Right cardiac atrium (tissue), 5 donors: ENCODE measurements at regions not wholly inside any gene's neighbourhood (a gene's known extent, or its start where the extent isn't known, plus 50 kb on each side); places are given as distances from the start of the nearest gene placed in this dataset.
"Not testable (repeated sequence)": the region's sequence is repeated elsewhere in the genome, so short reads cannot be mapped to it uniquely, and the experiment has no call there.

Source experiments
- ATAC-seq, 2 donors: fragments of 200-7000 bp; cut with Tn5 transposase; one replicate each; pipeline versions ENCODE4 v1.8.0 to v1.9.1; 2020; ENCODE audit warnings: moderate library complexity in 2 of 2, mild to moderate bottlenecking in 1 of 2
- DNase-seq, 3 donors: peaks; one replicate each; pipeline ENCODE4 v3.0.0-alpha.2; 2020
- H3K27ac ChIP-seq: one replicate; pipeline ENCODE4 v1.5.1; 2013; ENCODE audit warnings: mild to moderate bottlenecking, low read length, control low read depth, moderate library complexity
- H3K27me3 ChIP-seq: one replicate; pipeline ENCODE4 v1.6.1; 2013; ENCODE audit not compliant: control insufficient read depth, insufficient read depth
- H3K4me1 ChIP-seq: one replicate; pipeline ENCODE4 v1.6.1; 2013; ENCODE audit warnings: low read length; ENCODE audit not compliant: control insufficient read depth, insufficient read depth
- H3K4me3 ChIP-seq: one replicate; pipeline ENCODE4 v1.5.1; 2013; ENCODE audit warnings: low read length, control low read depth
- H3K9me3 ChIP-seq: one replicate; pipeline ENCODE4 v1.6.1; 2013; ENCODE audit warnings: low read length; ENCODE audit not compliant: control insufficient read depth
- WGBS: extraction: QIAGEN DNeasy Blood & Tissue Kit; methylation state at CpG from one replicate; pipeline ENCODE4 v1.1.7; 2013; 5-methylcytosine and 5-hydroxymethylcytosine counted together
- intact Hi-C, 4 donors: fragments of 100-400 bp; cut with DNase I; formaldehyde crosslinking; loops; one replicate each; pipeline versions ENCODE4 v1.11.0 to v1.14.0; 2022 to 2023
- donor health status: healthy with polysubstance abuse.
- donor health status: DM: no; HTN: yes; CAD: no.
- donor health status: DM: no; HTN: no; CAD: no.
- donor health status: DM: no; HTN: yes; CAD: no; lungs with severe emphysema.
- donor health status: DM: yes; HTN: yes; CAD: no.

- Histone ChIP-seq H3K9me3 (no peaks in the 10 kb centered on the region), H3K4me3 (no peak overlapping the region), H3K4me1 (no peaks in the 10 kb centered on the region), H3K27ac (no peak overlapping the region), H3K27me3 (no peaks in the 10 kb centered on the region)
- DNase-seq = no peak
- intact Hi-C loops = no loop called here
- WGBS = 98% methylated on average over 2 of the region's 2 CpGs
- ATAC-seq = no peak
Observed at GRCh38 chrX:115402299-115402698, 112.8 kb downstream of the LUZP4 start.

- H3K4me3 ChIP-seq = no peak overlapping the region
- no peak for DNase-seq
- no peaks in the 10 kb centered on the region for H3K4me1 ChIP-seq
- ATAC-seq = no peak
- no peaks in the 10 kb centered on the region for H3K27me3 ChIP-seq
- no peaks in the 10 kb centered on the region for H3K9me3 ChIP-seq
- intact Hi-C loops = no loop called here
- no peak overlapping the region for H3K27ac ChIP-seq
- 55% methylated on average over 2 of the region's 2 CpGs for WGBS
Observed at GRCh38 chrX:115408771-115409400, 119.4 kb downstream of the LUZP4 start.

GRCh38 chrX:115409551-115409950 is 120.0 kb downstream of the LUZP4 start:
- H3K4me1 ChIP-seq = no peaks in the 10 kb centered on the region
- H3K27ac ChIP-seq = no peak overlapping the region
- H3K27me3 ChIP-seq = no peaks in the 10 kb centered on the region
- ATAC-seq (no peak), DNase-seq (no peak)
- 55% methylated on average over 1 of the region's 1 CpG for whole genome bisulfite sequencing
- H3K4me3 ChIP-seq = no peak overlapping the region
- intact Hi-C loops = no loop called here
- H3K9me3 ChIP-seq = no peaks in the 10 kb centered on the region

DNA sequence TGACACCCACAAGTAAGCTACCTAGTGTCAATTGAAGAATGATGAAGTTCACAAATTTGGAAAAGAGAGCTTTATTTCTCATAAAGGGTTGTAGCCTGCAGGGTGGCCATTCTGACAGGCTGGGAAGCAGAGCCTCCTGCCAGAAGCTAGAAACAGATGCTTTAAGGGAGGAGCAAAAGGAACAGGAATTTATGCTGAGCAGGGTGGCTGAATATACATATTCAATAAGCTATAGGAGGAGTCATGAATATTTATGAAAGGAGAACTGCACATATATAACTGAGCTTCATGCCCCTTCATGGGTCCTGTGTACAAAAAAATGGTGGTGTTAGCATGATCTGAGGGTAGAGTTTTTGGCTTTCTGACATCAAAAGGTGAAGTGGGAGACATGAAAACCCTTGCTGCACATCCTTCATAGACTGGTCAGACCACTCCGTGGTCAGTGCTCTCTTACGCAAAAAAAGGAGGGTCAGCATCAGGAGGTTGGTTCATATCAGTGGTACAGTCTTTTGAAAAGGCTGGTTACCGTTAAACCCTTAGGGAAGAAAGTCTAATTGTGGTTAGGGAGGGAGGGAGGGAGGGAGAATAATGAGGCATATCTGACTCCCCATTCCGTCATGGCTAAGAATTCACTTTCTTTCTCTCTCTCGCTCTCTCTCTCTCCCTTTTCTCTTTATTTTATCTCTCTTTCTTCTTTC is 121.4 kb downstream of the LUZP4 start:
- ATAC-seq = no peak
- DNase-seq = no peak
- H3K27ac ChIP-seq = no peak overlapping the region
- no peaks in the 10 kb centered on the region for H3K4me1 ChIP-seq
- intact Hi-C loops = no loop called here
- H3K9me3 ChIP-seq = no peaks in the 10 kb centered on the region
- no peaks in the 10 kb centered on the region for H3K27me3 ChIP-seq
- WGBS = 94% methylated on average over 5 of the region's 5 CpGs
- no peak overlapping the region for H3K4me3 ChIP-seq

- ATAC-seq (no peak), DNase-seq (no peak)
- intact Hi-C loops = no loop called here
- no peaks in the 10 kb centered on the region for H3K9me3 ChIP-seq
- WGBS = 79% methylated on average over 7 of the region's 7 CpGs
- H3K27ac ChIP-seq = no peak overlapping the region
- no peak overlapping the region for H3K4me3 ChIP-seq
- H3K27me3 ChIP-seq = no peaks in the 10 kb centered on the region
- no peaks in the 10 kb centered on the region for H3K4me1 ChIP-seq
Observed at GRCh38 chrX:115413246-115413878, 123.8 kb downstream of the LUZP4 start.

GRCh38 chrX:115419069-115419468 is 129.6 kb downstream of the LUZP4 start:
- 65% methylated on average over 5 of the region's 5 CpGs for WGBS
- H3K4me3 ChIP-seq = no peak overlapping the region
- no peak overlapping the region for H3K27ac ChIP-seq
- DNase-seq (no peak), ATAC-seq (no peak)
- no peaks in the 10 kb centered on the region for H3K4me1 ChIP-seq
- intact Hi-C loops = no loop called here
- no peaks in the 10 kb centered on the region for H3K27me3 ChIP-seq
- no peaks in the 10 kb centered on the region for H3K9me3 ChIP-seq

DNA sequence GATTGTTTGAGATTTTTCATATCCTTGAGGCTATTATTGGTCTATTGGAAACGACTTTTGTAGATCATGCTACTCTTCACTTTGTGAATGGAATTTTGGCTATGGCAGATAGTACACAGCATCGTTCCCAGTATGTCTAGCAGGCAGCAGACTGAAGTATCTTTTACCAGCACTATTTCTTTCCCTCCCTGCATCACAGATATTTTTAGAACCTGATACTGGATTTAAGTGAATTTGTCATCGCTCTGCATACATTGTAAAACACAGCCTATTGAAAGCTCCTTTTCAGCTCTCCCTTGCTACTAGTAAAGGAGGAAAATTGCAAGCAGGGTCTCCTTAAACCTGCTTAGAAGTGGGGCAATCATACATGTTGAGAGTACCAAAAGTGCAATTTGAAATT is 133.6 kb downstream of the LUZP4 start:
- ATAC-seq = no peak
- Histone ChIP-seq H3K27me3 (no peaks in the 10 kb centered on the region), H3K9me3 (no peaks in the 10 kb centered on the region), H3K27ac (no peak overlapping the region), H3K4me1 (no peaks in the 10 kb centered on the region), H3K4me3 (no peak overlapping the region)
- intact Hi-C loops = no loop called here
- DNase-seq = no peak
- WGBS = 40% methylated on average over 3 of the region's 3 CpGs

- intact Hi-C loops = no loop called here
- 98% methylated on average over 6 of the region's 6 CpGs for WGBS
- Histone ChIP-seq H3K27ac (no peak overlapping the region), H3K9me3 (no peaks in the 10 kb centered on the region), H3K4me3 (no peak overlapping the region), H3K4me1 (no peaks in the 10 kb centered on the region), H3K27me3 (no peaks in the 10 kb centered on the region)
- DNase-seq (no peak), ATAC-seq (no peak)
Observed at GRCh38 chrX:115425359-115425758, 135.6 kb upstream of the PLS3 start.

- H3K27ac ChIP-seq = no peak overlapping the region
- H3K4me3 ChIP-seq = no peak overlapping the region
- intact Hi-C loops = no loop called here
- no peaks in the 10 kb centered on the region for H3K27me3 ChIP-seq
- H3K4me1 ChIP-seq = no peaks in the 10 kb centered on the region
- no peak for ATAC-seq
- 56% methylated on average over 2 of the region's 2 CpGs for WGBS
- H3K9me3 ChIP-seq = no peaks in the 10 kb centered on the region
- DNase-seq = no peak
Observed at GRCh38 chrX:115427861-115428410, 133.0 kb upstream of the PLS3 start.

GRCh38 chrX:115434834-115435233 is 126.1 kb upstream of the PLS3 start:
- DNase-seq, H3K4me3 ChIP-seq, H3K4me1 ChIP-seq, H3K27me3 ChIP-seq, H3K27ac ChIP-seq, H3K9me3 ChIP-seq, intact Hi-C loops, ATAC-seq: not testable (repeated sequence)
- 93% methylated on average over 7 of the region's 7 CpGs for WGBS

- 80% methylated on average over 5 of the region's 5 CpGs for WGBS
- no peak overlapping the region for H3K4me3 ChIP-seq
- no peaks in the 10 kb centered on the region for H3K9me3 ChIP-seq
- intact Hi-C loops = no loop called here
- ATAC-seq = no peak
- peak in 2 of 3 donors; percentile 18 to 39 for DNase-seq
- H3K27me3 ChIP-seq = no peaks in the 10 kb centered on the region
- no peak overlapping the region for H3K27ac ChIP-seq
- H3K4me1 ChIP-seq = no peaks in the 10 kb centered on the region
Observed at GRCh38 chrX:115437841-115438595, 123.0 kb upstream of the PLS3 start.
